HepG2 (cell line): ENCODE measurements at regions not wholly inside any gene's neighbourhood (a gene's known extent, or its start where the extent isn't known, plus 50 kb on each side); places are given as distances from the start of the nearest gene placed in this dataset.

Experiments used
- ATAC-seq: fragments of 200-7000 bp; cut with Tn5 transposase; 3 replicates; pipeline ENCODE4 v1.9.1; 2020; ENCODE audit warnings: mild to moderate bottlenecking, moderate library complexity
- BruUV-seq: library from RNA; stranded (reverse); fragments of 400-500 nt; replicated peaks from 2 replicates; lab custom pipeline; 2021; lab: Mats Ljungman, UMichigan
- CTCF ChIA-PET: fragments of 300-600 bp; formaldehyde crosslinking; extraction: SDS; loops from one replicate; lab custom pipeline; 2021; ENCODE audit warnings: low total read pairs, inconsistent platforms, low intra/inter-chr PET ratio; lab: Yijun Ruan, JAX
- POLR2A ChIA-PET: fragments of 350-600 bp; sonication (Branson Sonifier 250); formaldehyde crosslinking; loops from one replicate; lab custom pipeline; 2020; ENCODE audit warnings: antibody characterized with exemption, inconsistent platforms; lab: Yijun Ruan, JAX
- DNase-seq: peaks from one replicate; pipeline ENCODE4 v3.0.0-alpha.2; 2015; ENCODE audit warnings: low spot score
- FAIRE-seq: peaks from 3 replicates; lab custom pipeline; 2011; peaks lifted over from hg19 to GRCh38; lab: Jason Lieb, UNC
- H2AFZ ChIP-seq: one replicate; pipeline ENCODE4 v1.6.1; 2011; ENCODE audit warnings: low read length, inconsistent platforms
- H3K27ac ChIP-seq: fragments of 300-600 bp; 3 replicates; pipeline ENCODE4 v1.8.0; 2011; ENCODE audit warnings: mixed run types, mild to moderate bottlenecking, mixed read lengths, low read length, inconsistent platforms; ENCODE audit not compliant: insufficient read depth; ENCODE audit errors: extremely low read length
- H3K27me3 ChIP-seq, 2 experiments: fragments of 200-600 bp in 1 of 2; 2 replicates in 1 of 2; 3 replicates in 1 of 2; pipeline versions ENCODE4 v1.6.0 to v1.8.0; 2011; ENCODE audit warnings: low read length in 2 of 2, mild to moderate bottlenecking in 2 of 2, moderate library complexity in 2 of 2, inconsistent platforms in 1 of 2; ENCODE audit not compliant: insufficient read depth in 2 of 2, control insufficient read depth in 1 of 2
- H3K36me3 ChIP-seq, 2 experiments: fragments of 200-600 bp in 1 of 2; replicated peaks in 1 of 2; 2 replicates in 1 of 2; 3 replicates in 1 of 2; pipeline versions ENCODE4 v1.5.1 to v1.8.0; 2011; ENCODE audit warnings: low read length in 2 of 2, inconsistent platforms in 1 of 2; ENCODE audit not compliant: insufficient read depth in 2 of 2, control insufficient read depth in 1 of 2
- H3K4me1 ChIP-seq: 2 replicates; pipeline ENCODE4 v1.5.1; 2012; ENCODE audit warnings: low read length, inconsistent platforms; ENCODE audit not compliant: insufficient read depth
- H3K4me2 ChIP-seq: 2 replicates; pipeline ENCODE4 v1.6.0; 2011; ENCODE audit warnings: low read depth, low read length, inconsistent platforms
- H3K4me3 ChIP-seq, 3 experiments: fragments of 200-600 bp in 1 of 3; sonication (generic), shearing (Covaris generic) in 1 of 3; replicated peaks in 1 of 3; 2 replicates each; pipeline ENCODE4 v1.5.1; 2011 to 2016; ENCODE audit warnings: low read length in 3 of 3, inconsistent platforms in 2 of 3, low read depth in 2 of 3, mild to moderate bottlenecking in 2 of 3, control low read depth in 1 of 3, mixed read lengths in 1 of 3; ENCODE audit not compliant: insufficient read depth in 1 of 3
- H3K79me2 ChIP-seq: one replicate; pipeline ENCODE4 v1.6.1; 2011; ENCODE audit warnings: low read length, inconsistent platforms; ENCODE audit not compliant: insufficient read depth
- H3K9ac ChIP-seq: 2 replicates; pipeline ENCODE4 v1.6.0; 2011; ENCODE audit warnings: mild to moderate bottlenecking, low read depth, low read length, inconsistent platforms; ENCODE audit not compliant: insufficient read depth
- H3K9me3 ChIP-seq: 2 replicates; pipeline ENCODE4 v1.5.1; 2012; ENCODE audit warnings: mild to moderate bottlenecking, low read length
- H4K20me1 ChIP-seq: 2 replicates; pipeline ENCODE4 v1.6.0; 2011; ENCODE audit warnings: inconsistent platforms, mild to moderate bottlenecking, low read length, moderate library complexity; ENCODE audit not compliant: insufficient read depth
- BORCS8-MEF2B ChIP-seq: sonication (generic); formaldehyde crosslinking; IDR thresholded peaks from 2 replicates; pipeline ENCODE4 v1.8.0; 2022; ENCODE audit warnings: mild to moderate bottlenecking, missing genetic modification reagents
- ISL2 ChIP-seq: sonication (generic); formaldehyde crosslinking; IDR thresholded peaks from 2 replicates; pipeline ENCODE4 v1.5.0; 2020; ENCODE audit warnings: missing genetic modification reagents
- MATR3 ChIP-seq: sonication (generic); formaldehyde crosslinking; IDR thresholded peaks from 2 replicates; pipeline ENCODE4 v1.4.0; 2020; ENCODE audit warnings: missing genetic modification reagents
- MEIS1 ChIP-seq: sonication (generic); formaldehyde crosslinking; IDR thresholded peaks from 2 replicates; pipeline ENCODE4 v1.9.0; 2021; ENCODE audit warnings: mild to moderate bottlenecking, missing genetic modification reagents, moderate library complexity, borderline replicate concordance
- NFE2 ChIP-seq: sonication (generic); formaldehyde crosslinking; IDR thresholded peaks from 2 replicates; pipeline ENCODE4 v1.4.0; 2020; ENCODE audit warnings: missing genetic modification reagents
- NFRKB ChIP-seq: fragments of 450-650 bp; IDR thresholded peaks from 2 replicates; pipeline ENCODE4 v1.6.1; 2017
- PCBP2 ChIP-seq: fragments of 200-400 bp; formaldehyde crosslinking; optimal IDR thresholded peaks from 2 replicates; pipeline ENCODE3; 2018; ENCODE audit warnings: low read length, low read depth; ENCODE audit not compliant: poor library complexity, severe bottlenecking
- SOX5 ChIP-seq: IDR thresholded peaks from 2 replicates; pipeline ENCODE4 v1.6.1; 2016; ENCODE audit warnings: borderline replicate concordance
- TBL1XR1 ChIP-seq: fragments of 150-350 bp; IDR thresholded peaks from 2 replicates; pipeline ENCODE4 v1.6.1; 2014; ENCODE audit warnings: borderline replicate concordance, low read length; ENCODE audit not compliant: partially characterized antibody
- TCF7L2 ChIP-seq: IDR thresholded peaks from 2 replicates; pipeline ENCODE4 v1.6.1; 2011; ENCODE audit warnings: mild to moderate bottlenecking, low read depth, low read length, moderate library complexity
- ZNF329 ChIP-seq: sonication (generic); formaldehyde crosslinking; IDR thresholded peaks from 2 replicates; pipeline ENCODE4 v1.9.0; 2021; ENCODE audit warnings: low read depth, mild to moderate bottlenecking, missing genetic modification reagents
- ZNF383 ChIP-seq: sonication (generic); formaldehyde crosslinking; IDR thresholded peaks from 2 replicates; pipeline ENCODE4 v1.4.0; 2020; ENCODE audit warnings: missing genetic modification reagents, mild to moderate bottlenecking, borderline replicate concordance
- ZNF567 ChIP-seq: sonication (generic); formaldehyde crosslinking; IDR thresholded peaks from 2 replicates; pipeline ENCODE4 v1.8.1; 2023; ENCODE audit warnings: mild to moderate bottlenecking, missing genetic modification reagents, borderline replicate concordance
- ZNF619 ChIP-seq: sonication (generic); formaldehyde crosslinking; IDR thresholded peaks from 2 replicates; pipeline ENCODE4 v1.4.0; 2020; ENCODE audit warnings: mild to moderate bottlenecking, missing genetic modification reagents
- ZNF7 ChIP-seq: IDR thresholded peaks from 2 replicates; pipeline ENCODE4 v1.6.1; 2016; ENCODE audit warnings: missing biosample characterization, missing genetic modification reagents
- ZNF790 ChIP-seq: sonication (generic); formaldehyde crosslinking; IDR thresholded peaks from 2 replicates; pipeline ENCODE4 v1.8.0; 2022; ENCODE audit warnings: missing genetic modification reagents, mild to moderate bottlenecking, borderline replicate concordance
- ZSCAN30 ChIP-seq: sonication (generic); formaldehyde crosslinking; IDR thresholded peaks from 2 replicates; pipeline ENCODE4 v1.5.0; 2020; ENCODE audit warnings: mild to moderate bottlenecking, missing genetic modification reagents
- WGBS: methylation state at CpG from one replicate; pipeline ENCODE4 v1.1.6; 2017; ENCODE audit warnings: low lambda C conversion rate; 5-methylcytosine and 5-hydroxymethylcytosine counted together
- in situ Hi-C: cut with HindIII; loops from 2 replicates; pipeline ENCODE4 v1.10.0; 2017; ENCODE audit warnings: low pct_unique_long_range_greater_than_20kb; ENCODE audit not compliant: extremely low pct_ligation_motif_present
- intact Hi-C: fragments of 100-400 bp; cut with micrococcal nuclease; formaldehyde crosslinking; loops from one replicate; pipeline ENCODE4 v1.10.0; 2022; ENCODE audit not compliant: unreplicated experiment
- TF ChIP-seq, protein P1 (sequence below): IDR thresholded peaks from 2 replicates; pipeline ENCODE4 v1.6.1; 2012; ENCODE audit warnings: low read depth, low read length, improper control_type of control experiment
- TF ChIP-seq, protein P2 (sequence below): sonication (generic); formaldehyde crosslinking; IDR thresholded peaks from 2 replicates; pipeline ENCODE4 v1.8.1; 2023; ENCODE audit warnings: mild to moderate bottlenecking, inconsistent platforms, moderate library complexity, missing genetic modification reagents, borderline replicate concordance
- TF ChIP-seq, protein P3 (sequence below): sonication (generic); formaldehyde crosslinking; IDR thresholded peaks from 2 replicates; pipeline ENCODE4 v1.4.0; 2020; ENCODE audit warnings: missing genetic modification reagents

DNA sequence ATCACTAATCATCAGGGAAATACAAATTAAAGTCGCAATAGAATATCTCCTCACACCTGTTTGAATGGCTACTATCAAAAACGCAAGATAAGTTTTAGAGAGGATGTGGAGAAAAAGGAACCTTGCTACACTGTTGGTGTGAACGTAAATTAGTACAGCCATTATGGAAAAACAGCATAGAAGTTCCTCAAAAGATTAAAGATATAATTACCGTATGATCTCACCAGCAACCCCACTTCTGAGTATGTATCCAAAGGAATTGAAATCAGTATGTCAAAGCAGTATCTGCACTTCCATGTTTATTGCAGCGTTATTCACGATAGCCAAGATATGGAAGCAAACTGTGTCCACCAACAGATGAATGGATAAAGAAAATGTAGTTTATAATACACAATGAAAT is 164.4 kb downstream of the ZNF365 start:
- Histone ChIP-seq H3K27me3 (no peaks in the 10 kb centered on the region; a peak in 1 of 5 replicates), H3K27ac (no peak overlapping the region), H3K4me2 (no peak overlapping the region), H2AFZ (no peak overlapping the region), H3K4me1 (peaks cover under 1% of the 10 kb centered on the region; the same call in 1 of the 2 replicates), H3K4me3 (no peak overlapping the region), H4K20me1 (no peaks in the 10 kb centered on the region), H3K9me3 (no peaks in the 10 kb centered on the region), H3K79me2 (no peaks in the 10 kb centered on the region), H3K36me3 (no peaks in the 10 kb centered on the region), H3K9ac (no peak overlapping the region)
- in situ Hi-C loops = no loop called here
- intact Hi-C loops = no loop called here
- no peak for DNase-seq
- no TSS peak for BruUV-seq
- TF ChIP-seq MATR3 (CRISPR knock-in tag) (no peak), ISL2 (CRISPR knock-in tag) (no peak), TBL1XR1 (no peak), TCF7L2 (no peak), ZNF790 (CRISPR knock-in tag) (no peak), ZNF329 (no peak), ZSCAN30 (CRISPR knock-in tag) (no peak), ZNF7 (CRISPR knock-in tag) (no peak), NFRKB (no peak), NFE2 (CRISPR knock-in tag) (no peak), SOX5 (no peak), ZNF383 (no peak), ZNF619 (no peak), BORCS8-MEF2B (CRISPR knock-in tag) (no peak), PCBP2 (no peak), MEIS1 (CRISPR knock-in tag) (no peak), ZNF567 (CRISPR knock-in tag) (no peak)
- TF ChIP-seq, protein P1, sequence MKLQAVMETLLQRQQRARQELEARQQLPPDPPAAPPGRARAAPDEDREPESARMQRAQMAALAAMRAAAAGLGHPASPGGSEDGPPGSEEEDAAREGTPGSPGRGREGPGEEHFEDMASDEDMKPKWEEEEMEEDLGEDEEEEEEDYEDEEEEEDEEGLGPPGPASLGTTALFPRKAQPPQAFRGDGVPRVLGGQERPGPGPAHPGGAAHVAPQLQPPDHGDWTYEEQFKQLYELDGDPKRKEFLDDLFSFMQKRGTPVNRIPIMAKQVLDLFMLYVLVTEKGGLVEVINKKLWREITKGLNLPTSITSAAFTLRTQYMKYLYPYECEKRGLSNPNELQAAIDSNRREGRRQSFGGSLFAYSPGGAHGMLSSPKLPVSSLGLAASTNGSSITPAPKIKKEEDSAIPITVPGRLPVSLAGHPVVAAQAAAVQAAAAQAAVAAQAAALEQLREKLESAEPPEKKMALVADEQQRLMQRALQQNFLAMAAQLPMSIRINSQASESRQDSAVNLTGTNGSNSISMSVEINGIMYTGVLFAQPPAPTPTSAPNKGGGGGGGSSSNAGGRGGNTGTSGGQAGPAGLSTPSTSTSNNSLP = no peak
- TF ChIP-seq, protein P2, sequence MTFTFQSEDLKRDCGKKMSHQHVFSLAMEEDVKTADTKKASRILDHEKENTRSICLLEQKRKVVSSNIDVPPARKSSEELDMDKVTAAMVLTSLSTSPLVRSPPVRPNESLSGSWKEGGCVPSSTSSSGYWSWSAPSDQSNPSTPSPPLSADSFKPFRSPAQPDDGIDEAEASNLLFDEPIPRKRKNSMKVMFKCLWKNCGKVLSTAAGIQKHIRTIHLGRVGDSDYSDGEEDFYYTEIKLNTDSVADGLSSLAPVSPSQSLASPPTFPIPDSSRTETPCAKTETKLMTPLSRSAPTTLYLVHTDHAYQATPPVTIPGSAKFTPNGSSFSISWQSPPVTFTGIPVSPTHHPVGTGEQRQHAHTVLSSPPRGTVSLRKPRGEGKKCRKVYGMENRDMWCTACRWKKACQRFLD (CRISPR knock-in tag) = no peak
- TF ChIP-seq, protein P3, sequence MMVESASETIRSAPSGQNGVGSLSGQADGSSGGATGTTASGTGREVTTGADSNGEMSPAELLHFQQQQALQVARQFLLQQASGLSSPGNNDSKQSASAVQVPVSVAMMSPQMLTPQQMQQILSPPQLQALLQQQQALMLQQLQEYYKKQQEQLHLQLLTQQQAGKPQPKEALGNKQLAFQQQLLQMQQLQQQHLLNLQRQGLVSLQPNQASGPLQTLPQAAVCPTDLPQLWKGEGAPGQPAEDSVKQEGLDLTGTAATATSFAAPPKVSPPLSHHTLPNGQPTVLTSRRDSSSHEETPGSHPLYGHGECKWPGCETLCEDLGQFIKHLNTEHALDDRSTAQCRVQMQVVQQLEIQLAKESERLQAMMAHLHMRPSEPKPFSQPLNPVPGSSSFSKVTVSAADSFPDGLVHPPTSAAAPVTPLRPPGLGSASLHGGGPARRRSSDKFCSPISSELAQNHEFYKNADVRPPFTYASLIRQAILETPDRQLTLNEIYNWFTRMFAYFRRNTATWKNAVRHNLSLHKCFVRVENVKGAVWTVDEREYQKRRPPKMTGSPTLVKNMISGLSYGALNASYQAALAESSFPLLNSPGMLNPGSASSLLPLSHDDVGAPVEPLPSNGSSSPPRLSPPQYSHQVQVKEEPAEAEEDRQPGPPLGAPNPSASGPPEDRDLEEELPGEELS (CRISPR knock-in tag) = no peak
- no peak for ATAC-seq
- CTCF ChIA-PET = no interaction called here
- POLR2A ChIA-PET = no interaction called here
- 22% methylated on average over 6 of the region's 6 CpGs for WGBS
- FAIRE-seq = no peak
